ENCODE measurements at regions not wholly inside any gene's neighbourhood (a gene's known extent, or its start where the extent isn't known, plus 50 kb on each side); places are given as distances from the start of the nearest gene placed in this dataset.

- DNase-seq = no peak
These were observed 239.5 kb upstream of the SALL3 start for GRCh38 chr18:78739882-78740677.

GRCh38 chr18:78740876-78741275, 238.7 kb upstream of the SALL3 start:
- no peak for DNase-seq

- no peak for DNase-seq
These were observed 238.0 kb upstream of the SALL3 start for GRCh38 chr18:78741381-78742217.

GRCh38 chr18:78742218-78742745, 237.3 kb upstream of the SALL3 start:
- DNase-seq = no peak

- DNase-seq = no peak
These were observed 236.5 kb upstream of the SALL3 start for GRCh38 chr18:78743078-78743477.

- DNase-seq = no peak
These were observed 228.0 kb upstream of the SALL3 start for GRCh38 chr18:78751664-78752063.

GRCh38 chr18:78753240-78753639, 226.4 kb upstream of the SALL3 start:
- no peak for DNase-seq

- DNase-seq = no peak
These were observed 225.1 kb upstream of the SALL3 start for GRCh38 chr18:78754311-78755043.

GRCh38 chr18:78757014-78757413, 222.6 kb upstream of the SALL3 start:
- DNase-seq = no peak

- DNase-seq = no peak
These were observed 221.1 kb upstream of the SALL3 start for GRCh38 chr18:78758496-78758895.

GRCh38 chr18:78762753-78763152, 216.9 kb upstream of the SALL3 start:
- no peak for DNase-seq

GRCh38 chr18:78764544-78764943, 215.1 kb upstream of the SALL3 start:
- DNase-seq = no peak

GRCh38 chr18:78765142-78765541, 214.5 kb upstream of the SALL3 start:
- no peak for DNase-seq

GRCh38 chr18:78765637-78766281, 213.9 kb upstream of the SALL3 start:
- no peak for DNase-seq

GRCh38 chr18:78766651-78767533, 212.7 kb upstream of the SALL3 start:
- DNase-seq = no peak

- no peak for DNase-seq
These were observed 212.0 kb upstream of the SALL3 start for GRCh38 chr18:78767648-78768071.

- DNase-seq = no peak
These were observed 211.4 kb upstream of the SALL3 start for GRCh38 chr18:78768221-78768620.

- DNase-seq = no peak
These were observed 210.7 kb upstream of the SALL3 start for GRCh38 chr18:78768656-78769501.

GRCh38 chr18:78769502-78770105, 210.0 kb upstream of the SALL3 start:
- DNase-seq = no peak
